GM12872 (cell line): ENCODE measurements at regions not wholly inside any gene's neighbourhood (a gene's known extent, or its start where the extent isn't known, plus 50 kb on each side); places are given as distances from the start of the nearest gene placed in this dataset.

ENCODE experiments used
- CTCF ChIP-seq: IDR thresholded peaks from 3 replicates; pipeline ENCODE4 v1.5.1; 2011; ENCODE audit warnings: low read depth, mild to moderate bottlenecking, low read length, moderate library complexity; ENCODE audit not compliant: insufficient read depth

- no peak for TF ChIP-seq CTCF
Measured at GRCh38 chr7:119594956-119595355, 678.0 kb upstream of the KCND2 start.

- TF ChIP-seq CTCF, result no peak
Measured at GRCh38 chr7:119596651-119597050, 676.3 kb upstream of the KCND2 start.

- no peak for TF ChIP-seq CTCF
Measured at GRCh38 chr7:119606297-119606696, 666.7 kb upstream of the KCND2 start.

GRCh38 chr7:119620769-119621168 lies 652.2 kb upstream of the KCND2 start:
- no peak for TF ChIP-seq CTCF

- TF ChIP-seq CTCF, result no peak
Measured at GRCh38 chr7:119623427-119623826, 649.5 kb upstream of the KCND2 start.

- no peak for TF ChIP-seq CTCF
Measured at GRCh38 chr7:119630406-119630969, 642.5 kb upstream of the KCND2 start.

- no peak for TF ChIP-seq CTCF
Measured at GRCh38 chr7:119640326-119640725, 632.6 kb upstream of the KCND2 start.
